H54 (cell line): ENCODE measurements at regions not wholly inside any gene's neighbourhood (a gene's known extent, or its start where the extent isn't known, plus 50 kb on each side); places are given as distances from the start of the nearest gene placed in this dataset.

Experiments used
- DNase-seq: peaks from one replicate; pipeline ENCODE4 v3.0.0; 2011; ENCODE audit warnings: low spot score, mixed read lengths; ENCODE audit not compliant: insufficient read length
- FAIRE-seq: peaks from 3 replicates; lab custom pipeline; 2011; peaks lifted over from hg19 to GRCh38; lab: Jason Lieb, UNC
- POLR2A ChIP-seq: IDR thresholded peaks from 2 replicates; pipeline ENCODE4 v1.6.1; 2011; ENCODE audit warnings: low read depth, mild to moderate bottlenecking, low read length

DNA sequence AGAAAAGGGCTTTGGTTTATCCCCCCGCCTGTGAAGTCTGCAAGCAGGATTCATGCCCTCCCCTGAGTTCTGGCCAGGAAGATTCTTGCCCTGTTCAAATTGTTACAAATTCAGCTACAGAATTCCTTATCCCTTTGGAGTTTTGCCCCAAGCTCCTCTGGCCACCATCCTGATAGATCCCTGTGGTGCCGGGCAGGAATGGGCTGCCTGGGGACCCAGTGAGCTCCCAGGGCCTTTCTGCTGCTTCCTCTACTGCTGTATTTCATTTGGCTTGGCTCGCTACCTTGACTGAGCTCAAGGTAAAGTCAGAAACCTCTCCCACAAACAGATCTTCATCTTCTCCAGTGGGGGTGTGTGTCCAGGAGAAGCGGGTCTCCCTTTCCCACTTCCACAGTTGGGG, 194.6 kb upstream of the NBEA start:
- TF ChIP-seq POLR2A = no peak
- no peak for DNase-seq
- FAIRE-seq = no peak

- DNase-seq = no peak
- TF ChIP-seq POLR2A = no peak
- FAIRE-seq = no peak
Measured at GRCh38 chr13:34748073-34748472, 194.0 kb upstream of the NBEA start.

DNA sequence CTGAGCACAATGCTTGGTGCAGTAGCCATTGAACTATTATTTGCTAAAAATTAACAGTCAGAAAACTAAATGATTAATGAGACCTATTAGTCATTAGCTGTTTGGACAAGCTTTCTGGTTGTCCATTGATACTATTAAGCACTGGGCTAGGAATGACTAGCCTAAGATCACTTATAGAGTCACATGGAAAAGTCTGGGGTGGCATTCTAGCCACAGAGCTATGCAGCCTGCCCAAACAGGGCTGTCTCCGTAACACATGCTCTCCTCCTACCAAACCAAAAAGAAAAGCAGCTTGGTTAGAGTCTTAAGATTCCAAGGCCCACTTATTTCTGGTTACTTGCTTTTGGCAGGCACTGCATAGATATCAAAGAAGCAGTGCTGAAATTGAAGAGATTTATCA, 193.5 kb upstream of the NBEA start:
- DNase-seq = no peak
- TF ChIP-seq POLR2A = no peak
- no peak for FAIRE-seq

GRCh38 chr13:34749046-34749445, 193.0 kb upstream of the NBEA start:
- FAIRE-seq (no peak), DNase-seq (no peak)
- TF ChIP-seq POLR2A = no peak

GRCh38 chr13:34750078-34750931, 191.8 kb upstream of the NBEA start:
- DNase-seq (no peak), FAIRE-seq (no peak)
- no peak for TF ChIP-seq POLR2A

DNA sequence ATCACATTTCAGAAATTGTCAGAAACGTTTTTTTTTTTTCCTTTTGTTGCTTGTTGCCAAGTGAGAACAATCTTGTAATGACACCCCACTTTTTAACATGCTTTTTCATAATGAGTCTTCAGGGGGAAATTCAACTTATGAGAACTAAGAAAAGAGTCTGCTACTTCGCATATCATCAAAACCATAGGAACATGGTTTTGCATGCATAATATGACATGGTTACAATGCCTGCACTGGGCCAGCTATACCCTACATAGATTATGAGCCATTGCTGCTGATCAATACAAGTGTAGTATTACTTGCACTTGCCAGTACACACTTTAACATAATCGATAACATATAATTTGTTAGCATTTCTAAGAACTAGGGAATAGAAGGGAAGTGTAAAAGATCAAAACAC, 191.0 kb upstream of the NBEA start:
- no peak for DNase-seq

DNA sequence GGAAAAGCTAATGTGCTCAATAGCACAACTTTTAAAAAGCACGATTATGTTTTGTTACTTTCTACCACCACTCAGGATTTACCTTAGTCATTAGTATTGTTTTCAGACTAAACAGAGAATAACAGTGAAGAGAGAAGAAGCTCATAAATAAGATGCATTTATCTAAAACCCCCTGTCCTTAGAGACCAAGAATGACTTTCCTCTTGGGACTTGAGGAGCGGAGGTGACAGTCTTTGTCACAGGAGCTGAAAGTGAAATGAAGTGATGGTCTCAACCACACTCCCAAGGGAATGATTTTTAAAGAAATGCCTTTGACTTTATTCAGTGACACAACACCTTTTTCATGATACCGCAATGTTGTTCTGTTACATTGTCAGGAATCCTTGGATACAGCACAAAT, 190.6 kb upstream of the NBEA start:
- no peak for FAIRE-seq
- TF ChIP-seq POLR2A = no peak

More for the DNA sequence above, 191.0 kb upstream of the NBEA start:
- no peak for TF ChIP-seq POLR2A
- FAIRE-seq = no peak

GRCh38 chr13:34752283-34752960, 189.6 kb upstream of the NBEA start:
- no peak for FAIRE-seq
- DNase-seq = no peak
- no peak for TF ChIP-seq POLR2A

More for the DNA sequence above, 190.6 kb upstream of the NBEA start:
- DNase-seq = no peak

- no peak for TF ChIP-seq POLR2A
- FAIRE-seq = no peak
Measured at GRCh38 chr13:34756136-34756535, 185.9 kb upstream of the NBEA start.

GRCh38 chr13:34756572-34756971, 185.5 kb upstream of the NBEA start:
- TF ChIP-seq POLR2A = no peak
- FAIRE-seq (no peak), DNase-seq (no peak)

More at GRCh38 chr13:34756136-34756535, 185.9 kb upstream of the NBEA start:
- DNase-seq = no peak

DNA sequence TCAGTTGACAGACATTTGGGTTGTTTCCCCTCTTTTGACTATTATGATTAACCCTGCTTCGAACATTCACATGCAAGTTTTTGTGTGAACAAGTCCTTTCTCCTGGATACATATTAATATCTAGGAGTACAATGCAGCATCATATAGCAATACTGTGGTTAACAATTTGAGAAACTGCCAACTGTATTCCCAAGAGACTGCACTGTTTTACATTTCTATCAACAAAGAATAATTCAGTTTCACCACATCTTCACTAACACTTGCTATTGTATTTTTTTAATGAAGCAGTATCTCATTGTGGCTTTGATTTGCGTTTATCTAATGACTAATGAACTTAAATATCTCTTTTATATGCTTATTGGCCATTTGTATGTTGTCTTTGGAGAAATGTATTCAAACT, 184.6 kb upstream of the NBEA start:
- DNase-seq = no peak
- FAIRE-seq = no peak
- no peak for TF ChIP-seq POLR2A

DNA sequence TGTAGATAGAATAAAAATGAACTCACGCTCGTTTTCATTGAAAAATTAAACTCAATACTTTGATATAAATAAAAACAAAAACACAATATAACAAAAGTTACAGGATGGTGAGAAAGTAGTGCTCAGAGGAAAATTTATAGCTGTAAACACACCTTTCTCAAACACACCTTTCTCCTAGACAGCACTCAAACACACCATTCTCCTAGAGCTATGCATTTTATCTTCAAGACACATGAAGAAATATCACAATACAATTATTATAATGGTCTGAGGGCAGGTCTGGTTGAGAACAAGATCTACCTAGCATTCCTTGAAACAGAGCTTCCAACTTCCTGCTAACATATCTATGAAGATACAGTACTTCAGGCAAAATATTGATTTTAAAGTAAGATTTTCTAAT, 183.4 kb upstream of the NBEA start:
- FAIRE-seq (no peak), DNase-seq (no peak)
- no peak for TF ChIP-seq POLR2A

DNA sequence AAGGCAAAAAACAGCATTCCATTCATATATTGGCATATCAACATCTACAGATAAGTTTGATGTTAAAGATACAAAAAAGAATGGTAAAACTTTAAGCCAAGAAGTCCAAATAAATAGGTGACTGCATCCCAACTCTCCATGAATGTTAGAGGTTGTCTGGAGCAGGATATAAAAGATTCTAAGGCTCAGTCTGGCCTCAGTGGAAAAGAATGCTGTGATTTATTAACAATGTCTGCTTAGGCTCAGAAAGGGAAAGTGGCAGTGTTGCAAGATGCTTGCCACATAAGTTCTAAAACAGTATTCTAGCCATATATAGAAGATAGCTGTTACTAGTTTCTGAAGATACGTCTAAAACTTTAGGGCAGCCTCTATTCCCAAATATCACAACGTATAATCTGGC, 179.8 kb upstream of the NBEA start:
- no peak for FAIRE-seq
- no peak for TF ChIP-seq POLR2A
- DNase-seq = no peak

DNA sequence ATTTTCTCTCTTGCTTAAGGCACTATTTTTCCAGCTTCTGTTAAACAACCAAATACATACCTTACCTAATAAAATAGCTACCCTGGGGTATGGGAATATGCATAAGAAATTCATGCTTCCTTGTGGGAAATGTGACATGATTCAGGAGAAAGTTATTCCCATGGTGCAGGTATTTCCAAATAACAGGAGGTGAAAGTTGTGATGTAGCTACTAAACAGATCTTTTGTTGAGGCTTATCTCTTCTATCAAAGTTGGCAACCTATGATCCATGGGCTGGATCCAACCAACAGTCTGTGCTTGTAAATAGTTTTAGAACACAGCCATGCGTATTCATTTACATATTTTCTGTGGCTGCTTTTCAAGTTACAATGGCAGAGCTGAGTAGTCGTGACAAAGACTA, 177.8 kb upstream of the NBEA start:
- DNase-seq (no peak), FAIRE-seq (no peak)
- TF ChIP-seq POLR2A = no peak
